HCT116 (cell line): ENCODE measurements at regions not wholly inside any gene's neighbourhood (a gene's known extent, or its start where the extent isn't known, plus 50 kb on each side); places are given as distances from the start of the nearest gene placed in this dataset.

ENCODE experiments used
- ATF3 ChIP-seq: IDR thresholded peaks from 2 replicates; pipeline ENCODE4 v1.6.1; 2012
- CTCF ChIP-seq, 3 experiments: fragments of 200-600 bp in 1 of 3; sonication (generic) in 1 of 3; IDR thresholded peaks in 2 of 3; conservative IDR thresholded peaks in 1 of 3; 2 replicates each; pipeline ENCODE4 v1.5.1; 2012 to 2017; ENCODE audit warnings: low read depth in 2 of 3, low read length in 2 of 3, antibody characterized with exemption in 1 of 3, borderline replicate concordance in 1 of 3, control low read depth in 1 of 3, mild to moderate bottlenecking in 1 of 3, mixed read lengths in 1 of 3, mixed run types in 1 of 3, moderate library complexity in 1 of 3; ENCODE audit not compliant: insufficient read depth in 1 of 3
- EGR1 ChIP-seq: IDR thresholded peaks from 2 replicates; pipeline ENCODE4 v1.6.1; 2012; ENCODE audit warnings: low read depth
- EZH2 ChIP-seq: fragments of 200-600 bp; sonication (generic); IDR thresholded peaks from 2 replicates; pipeline ENCODE4 v1.6.1; 2017; ENCODE audit warnings: antibody characterized with exemption, mixed run types
- FOSL1 ChIP-seq: IDR thresholded peaks from 2 replicates; pipeline ENCODE4 v1.6.1; 2012; ENCODE audit warnings: low read depth
- POLR2A ChIP-seq: IDR thresholded peaks from 2 replicates; pipeline ENCODE4 v1.7.0; 2011; ENCODE audit warnings: borderline replicate concordance; ENCODE audit not compliant: insufficient read depth, insufficient read length; ENCODE audit errors: extremely low read depth
- POLR2AphosphoS5 ChIP-seq: IDR thresholded peaks from 2 replicates; pipeline ENCODE4 v1.6.1; 2011; ENCODE audit warnings: mild to moderate bottlenecking, low read depth, low read length, moderate library complexity
- RAD21 ChIP-seq: IDR thresholded peaks from 2 replicates; pipeline ENCODE4 v1.6.1; 2012; ENCODE audit warnings: low read depth, mild to moderate bottlenecking
- REST ChIP-seq: IDR thresholded peaks from 2 replicates; pipeline ENCODE4 v1.6.1; 2012; ENCODE audit warnings: low read depth
- SP1 ChIP-seq: IDR thresholded peaks from 2 replicates; pipeline ENCODE4 v1.6.1; 2012; ENCODE audit warnings: low read depth
- TCF7L2 ChIP-seq: IDR thresholded peaks from 2 replicates; pipeline ENCODE4 v1.7.0; 2011; ENCODE audit warnings: borderline replicate concordance, inconsistent platforms; ENCODE audit not compliant: insufficient read depth, insufficient read length; ENCODE audit errors: extremely low read depth
- ZFX ChIP-seq: fragments of 450-650 bp; IDR thresholded peaks from 2 replicates; pipeline ENCODE4 v1.6.1; 2017

GRCh38 chr12:41944216-41944615 lies 200.5 kb downstream of the GXYLT1 start:
- no peak for TF ChIP-seq EGR1
- no peak for TF ChIP-seq ATF3
- TF ChIP-seq CTCF (IDR thresholded peaks at IDR 0.05 in 2 of 3, conservative IDR thresholded peaks at IDR 0.05 in 1 of 3; ENCODE audit: borderline replicate concordance in 1 of 3, insufficient read depth in 1 of 3, low read depth in 2 of 3, low read length in 2 of 3) = no peak
- no peak for TF ChIP-seq EZH2
- no peak for TF ChIP-seq FOSL1
- no peak for TF ChIP-seq POLR2A
- TF ChIP-seq TCF7L2 = no peak
- TF ChIP-seq REST = no peak
- TF ChIP-seq POLR2AphosphoS5 = no peak
- TF ChIP-seq ZFX = no peak
- no peak for TF ChIP-seq SP1
- TF ChIP-seq RAD21 = no peak
